ENCODE measurements at regions not wholly inside any gene's neighbourhood (a gene's known extent, or its start where the extent isn't known, plus 50 kb on each side); places are given as distances from the start of the nearest gene placed in this dataset.

DNA sequence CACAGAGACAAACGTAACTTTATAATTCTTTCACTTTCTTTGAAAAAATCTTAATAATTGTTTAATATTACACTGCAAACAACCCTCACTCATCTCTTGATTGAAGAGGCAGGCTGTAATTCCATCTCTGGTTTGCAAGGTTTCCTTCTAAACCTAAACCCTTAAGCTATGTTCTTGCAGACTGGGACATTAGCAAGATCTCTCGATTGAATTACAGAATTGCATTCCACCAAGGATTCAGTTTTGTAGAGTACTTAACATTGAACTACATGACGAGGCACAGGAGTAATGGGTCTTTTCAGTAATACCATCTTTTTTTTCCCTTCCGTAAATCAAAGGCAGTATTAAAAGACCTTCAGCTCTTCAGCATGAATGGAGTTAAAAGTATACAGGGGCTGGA lies 111.6 kb upstream of the EEF1E1 start:
- no peak for DNase-seq

DNA sequence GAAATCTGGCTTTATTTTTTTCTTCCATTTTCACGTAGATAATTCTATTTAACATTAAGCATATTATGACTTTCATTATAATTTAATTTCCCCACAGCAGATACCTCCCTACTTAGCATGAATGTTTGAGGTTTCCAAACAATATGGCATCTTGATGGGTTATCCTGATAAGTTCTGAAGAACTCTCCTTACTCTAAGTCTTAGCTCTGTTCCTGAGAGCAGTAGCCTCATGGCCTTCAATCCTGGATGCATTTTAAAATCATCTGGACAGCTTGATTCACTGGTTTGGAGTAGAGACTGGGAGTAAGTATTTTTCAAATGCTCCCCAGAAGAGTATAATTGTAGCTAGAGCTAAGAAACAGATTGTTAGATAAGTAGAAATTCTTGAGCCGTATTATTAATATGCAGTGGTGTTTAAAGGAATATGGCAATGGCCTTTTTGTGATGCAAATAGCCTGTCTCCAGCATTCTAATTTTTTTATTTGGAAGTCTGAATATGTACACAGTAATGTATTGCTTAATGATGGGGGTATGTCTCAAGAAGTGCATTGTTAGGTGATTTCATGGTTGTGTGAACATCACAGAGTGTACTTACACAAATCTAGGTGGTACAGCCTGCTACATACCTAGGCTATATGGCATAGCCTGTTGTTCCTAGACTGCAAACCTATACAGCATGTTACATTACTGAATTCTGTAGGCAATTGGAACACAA lies 110.5 kb upstream of the EEF1E1 start:
- no peak for DNase-seq

DNA sequence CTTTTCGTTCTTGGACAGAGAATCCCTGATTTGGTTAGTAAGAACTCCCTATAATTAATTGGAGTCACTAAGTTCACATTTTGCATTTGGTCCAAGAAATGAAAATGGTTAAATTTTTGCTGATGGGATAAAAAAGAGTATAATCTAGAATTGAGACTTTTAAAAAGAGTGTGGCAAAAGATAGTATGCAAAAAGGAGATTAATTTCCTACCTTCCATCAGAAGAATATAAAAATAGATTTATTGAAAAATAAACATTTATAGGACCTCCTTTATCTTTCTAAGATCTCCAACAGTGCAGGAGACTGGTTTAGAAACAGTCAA lies 105.5 kb upstream of the EEF1E1 start:
- no peak for DNase-seq

DNA sequence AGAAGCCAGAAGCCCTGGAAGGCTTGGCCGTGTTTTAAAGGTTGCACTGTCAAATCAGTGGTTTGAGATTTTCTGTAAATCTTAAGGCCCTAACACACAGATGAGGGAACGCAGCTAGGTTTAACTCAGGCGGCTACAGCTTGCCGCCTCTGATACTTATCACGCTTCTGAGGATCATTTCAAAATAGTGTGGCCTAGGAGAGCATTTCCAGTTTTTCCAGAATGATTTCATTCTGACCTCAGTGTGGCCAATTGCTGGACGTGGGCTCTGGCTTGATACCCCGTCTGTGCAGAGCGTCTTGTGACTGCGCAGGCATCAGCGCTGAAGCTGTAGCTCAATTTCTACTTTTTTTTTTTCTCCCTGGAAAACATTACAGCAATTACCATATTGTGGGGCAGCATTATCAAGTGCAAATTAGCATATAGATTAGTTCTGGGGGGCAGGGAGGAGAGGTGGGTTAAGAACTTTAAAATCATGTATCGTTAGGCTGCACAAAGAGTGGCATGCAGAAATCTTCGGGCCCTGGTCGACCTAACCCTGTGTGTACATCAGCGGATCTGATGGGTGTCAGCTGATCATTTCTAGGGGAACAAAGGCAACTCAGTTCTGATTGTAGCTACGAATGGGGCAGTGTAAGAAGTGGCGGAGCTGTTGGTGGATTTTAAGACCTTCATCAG lies 105.0 kb upstream of the EEF1E1 start:
- DNase-seq = no peak

DNA sequence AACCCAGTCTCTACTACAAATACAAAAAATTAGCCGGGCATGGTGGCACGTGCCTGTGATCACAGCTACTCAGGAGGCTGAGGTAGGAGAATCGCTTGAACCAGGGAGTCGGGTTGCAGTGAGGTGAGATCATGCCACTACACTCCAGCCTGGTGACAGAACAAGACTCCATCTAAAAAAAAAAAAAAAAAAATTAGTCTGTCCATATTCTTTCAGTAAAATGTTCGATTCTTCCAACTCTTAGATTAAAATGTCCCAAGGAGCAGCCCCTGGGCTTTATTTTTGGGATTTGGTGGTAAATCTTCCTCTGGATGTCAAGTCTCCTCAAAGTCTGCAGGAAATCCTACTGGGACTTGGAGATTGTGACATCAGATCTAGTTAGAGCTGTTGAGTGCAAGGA lies 101.0 kb upstream of the EEF1E1 start:
- no peak for DNase-seq

DNA sequence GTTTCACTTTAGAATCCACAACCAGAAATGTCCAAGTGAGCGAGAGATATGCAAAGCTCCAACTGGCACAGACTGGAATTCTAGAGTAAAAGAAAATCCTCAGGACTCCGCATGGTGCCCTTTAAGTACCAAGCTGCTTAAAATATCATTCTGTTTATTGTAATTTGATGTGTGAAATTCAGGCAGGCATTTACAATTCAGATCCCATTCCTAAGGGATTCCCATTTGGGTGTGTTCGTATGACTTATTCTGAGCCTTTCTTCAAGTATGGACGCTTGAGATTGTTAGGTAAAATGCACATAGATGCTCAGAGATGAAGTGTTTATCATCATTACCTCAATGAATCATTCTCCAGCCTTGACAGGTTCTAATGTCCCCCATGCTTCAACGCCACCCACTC lies 99.3 kb upstream of the EEF1E1 start:
- no peak for DNase-seq

DNA sequence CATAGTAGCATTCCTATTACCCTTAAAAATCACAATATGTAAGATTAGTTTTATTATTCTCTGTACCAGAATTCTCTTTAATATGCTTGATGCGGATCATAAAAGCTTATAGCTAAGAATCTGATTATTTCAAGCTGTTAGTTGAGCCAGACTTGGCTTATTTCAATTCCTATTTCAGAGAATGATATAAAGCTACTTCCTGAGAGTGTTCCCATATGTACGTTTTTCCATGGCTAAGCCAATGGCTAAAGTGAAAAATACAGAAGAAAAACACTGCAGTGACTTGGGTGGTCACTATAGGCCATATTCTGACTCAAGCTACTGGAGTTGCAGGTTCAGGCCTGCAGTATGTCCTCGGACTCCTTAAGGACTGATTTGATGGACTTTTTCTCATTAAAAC lies 97.9 kb upstream of the EEF1E1 start:
- DNase-seq = no peak

DNA sequence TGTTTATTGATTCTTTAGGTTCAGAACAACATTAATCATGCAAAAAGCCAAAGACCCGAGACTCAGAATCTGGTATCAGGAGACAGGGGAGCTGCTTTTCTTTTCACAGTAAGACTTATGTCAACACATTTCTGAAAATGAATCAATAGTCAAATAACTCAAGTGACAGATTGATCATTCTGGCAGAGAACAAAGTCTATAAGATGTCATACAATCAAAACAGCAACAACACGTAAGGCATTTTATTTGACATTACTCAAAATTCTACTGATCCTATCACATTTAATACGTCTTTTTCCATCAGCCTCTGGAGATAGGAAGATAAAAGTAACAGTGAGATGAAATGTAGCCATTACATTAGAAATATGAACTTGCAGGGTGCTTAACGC lies 93.4 kb upstream of the EEF1E1 start:
- no peak for DNase-seq

DNA sequence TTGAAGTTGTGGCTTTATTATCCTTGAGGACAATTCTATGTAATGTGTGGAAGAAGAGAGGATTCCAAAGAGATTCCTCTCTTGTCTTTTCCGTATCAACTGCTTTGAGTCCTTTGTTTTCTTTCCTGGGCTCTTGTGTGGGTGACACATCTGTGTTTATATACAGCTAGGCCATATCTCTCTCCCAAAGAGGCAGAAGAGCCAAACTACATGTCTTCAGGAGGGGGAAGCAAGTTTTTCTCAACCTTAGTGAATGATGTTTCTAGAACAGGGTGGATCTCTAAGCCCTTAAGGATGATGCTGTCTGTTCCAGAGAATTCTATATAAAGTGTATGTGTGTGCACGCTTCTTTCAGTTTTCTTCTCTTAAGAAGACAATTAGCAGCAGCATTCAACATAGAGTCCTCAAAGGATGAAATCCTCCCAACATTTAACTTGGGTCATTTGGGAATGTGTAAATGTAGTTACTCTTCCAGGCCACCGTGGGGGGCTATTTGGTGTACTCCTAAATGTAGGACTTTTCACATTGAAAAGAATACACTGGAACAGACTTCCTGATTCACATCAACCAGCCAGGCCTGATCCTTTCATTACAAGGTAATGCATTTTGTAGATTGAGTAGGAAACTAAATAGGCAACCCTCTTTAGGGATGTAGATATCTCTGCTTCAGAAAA lies 92.8 kb upstream of the EEF1E1 start:
- DNase-seq = no peak

DNA sequence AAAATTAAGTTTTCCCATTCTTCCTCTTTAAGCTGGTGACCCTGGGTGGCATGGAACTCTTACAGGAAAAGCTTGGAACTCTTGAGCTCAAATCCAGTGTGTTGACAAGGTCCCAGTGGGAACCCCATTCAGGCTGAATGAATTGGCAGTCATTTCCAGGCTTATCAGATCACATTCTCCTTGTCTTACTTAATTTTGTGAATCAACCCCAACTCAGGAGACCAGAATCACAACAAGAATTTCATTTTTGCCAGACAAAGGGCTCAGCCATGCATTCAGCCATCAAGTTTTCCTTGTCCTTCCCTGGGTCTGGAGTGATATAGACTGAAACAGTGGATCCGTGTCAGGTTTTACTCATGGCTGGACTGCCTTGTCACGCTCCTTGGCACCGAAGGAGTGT lies 92.1 kb upstream of the EEF1E1 start:
- DNase-seq = no peak

DNA sequence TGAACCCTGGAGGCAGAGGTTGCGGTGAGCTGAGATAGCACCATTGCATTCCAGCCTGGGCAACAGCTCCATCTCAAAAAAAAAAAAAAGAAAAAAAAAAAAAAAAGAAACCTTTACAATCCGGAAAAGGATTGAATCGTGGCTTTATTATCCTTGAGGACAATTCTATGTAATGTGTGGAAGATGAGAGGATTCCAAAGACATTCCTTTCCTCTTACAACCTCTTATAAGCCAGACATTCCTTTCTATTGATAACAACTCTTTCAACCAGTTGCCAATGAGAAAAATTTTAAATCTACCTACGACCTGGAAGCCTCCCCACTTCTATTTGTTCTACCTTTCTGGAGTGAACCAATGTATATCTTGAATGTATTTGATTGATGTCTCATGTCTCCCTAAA lies 91.2 kb upstream of the EEF1E1 start:
- no peak for DNase-seq

DNA sequence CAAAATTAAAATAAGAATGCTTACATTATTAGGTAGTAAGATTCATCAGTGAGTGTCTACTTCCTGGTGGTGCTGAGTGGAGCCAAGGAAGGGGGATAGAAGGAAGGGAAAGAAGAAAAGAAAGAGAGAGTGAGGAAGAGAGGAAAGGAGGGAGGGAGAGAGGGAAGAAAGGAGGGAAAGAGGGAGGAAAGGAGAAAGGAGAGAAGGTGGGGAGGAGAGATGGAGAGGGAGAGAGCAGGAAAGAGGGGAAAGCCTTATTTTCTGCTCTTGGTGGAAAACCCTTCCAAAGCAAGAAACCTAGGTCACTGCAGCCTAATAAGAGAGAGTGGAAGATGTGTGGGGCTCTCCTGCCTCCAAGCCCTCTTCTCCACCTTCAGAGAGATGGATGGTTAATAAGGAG lies 90.2 kb upstream of the EEF1E1 start:
- DNase-seq = no peak

DNA sequence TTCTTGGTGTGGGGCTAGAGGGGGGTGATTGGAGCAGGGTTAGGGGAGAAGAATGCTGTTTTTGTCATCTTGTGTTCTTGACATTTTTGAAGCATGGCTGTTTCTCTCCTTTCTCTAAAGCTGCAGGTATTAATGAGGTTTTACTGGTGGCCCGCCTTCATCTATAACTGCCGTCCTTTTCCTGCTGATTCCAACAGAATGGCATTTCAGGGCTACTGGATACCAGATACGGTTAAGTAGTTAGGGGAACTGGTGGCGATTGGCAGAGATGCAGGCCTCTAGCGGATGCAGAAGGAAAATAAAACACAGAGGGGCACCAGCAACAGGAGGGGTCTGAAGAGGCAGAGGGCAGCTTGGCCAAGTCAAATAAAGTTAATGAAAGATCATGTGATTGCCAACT lies 89.7 kb upstream of the EEF1E1 start:
- DNase-seq = no peak

DNA sequence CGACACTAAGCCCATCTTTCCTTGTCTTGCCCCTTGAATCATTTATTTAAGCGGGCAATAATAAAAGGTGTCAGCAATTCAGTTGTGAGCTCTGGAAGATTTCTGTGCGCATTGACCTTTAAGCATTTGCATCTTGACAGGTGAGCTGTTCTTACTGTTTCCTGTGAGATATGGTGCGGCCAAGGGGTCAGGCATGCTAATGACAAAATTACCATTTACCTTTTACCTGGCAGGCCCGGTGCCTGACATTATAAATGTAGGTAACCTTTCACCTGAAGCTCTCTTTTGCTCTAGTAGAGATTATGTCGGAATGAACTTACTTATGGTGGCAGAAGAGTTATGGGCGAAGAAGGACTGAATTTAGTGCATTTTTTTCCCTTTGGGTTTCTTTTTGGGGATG lies 89.3 kb upstream of the EEF1E1 start:
- no peak for DNase-seq

DNA sequence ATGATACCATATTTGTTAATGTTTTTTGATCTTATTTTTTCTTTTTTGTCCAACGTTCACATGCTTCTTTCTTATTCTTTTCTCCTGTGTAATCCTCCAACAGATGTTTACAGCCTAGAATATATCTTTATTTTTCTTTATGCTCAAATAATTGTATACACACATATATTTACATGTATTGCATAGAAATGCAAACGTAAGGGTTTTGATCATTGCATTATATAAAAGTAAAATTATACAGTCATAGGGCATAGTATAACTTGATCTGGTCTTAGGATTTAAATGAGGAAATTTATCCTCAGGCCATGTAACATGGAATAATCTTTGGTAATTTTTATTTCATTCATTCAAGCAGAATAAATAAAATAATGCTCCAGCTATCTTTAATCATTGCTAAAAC lies 84.9 kb upstream of the EEF1E1 start:
- no peak for DNase-seq

DNA sequence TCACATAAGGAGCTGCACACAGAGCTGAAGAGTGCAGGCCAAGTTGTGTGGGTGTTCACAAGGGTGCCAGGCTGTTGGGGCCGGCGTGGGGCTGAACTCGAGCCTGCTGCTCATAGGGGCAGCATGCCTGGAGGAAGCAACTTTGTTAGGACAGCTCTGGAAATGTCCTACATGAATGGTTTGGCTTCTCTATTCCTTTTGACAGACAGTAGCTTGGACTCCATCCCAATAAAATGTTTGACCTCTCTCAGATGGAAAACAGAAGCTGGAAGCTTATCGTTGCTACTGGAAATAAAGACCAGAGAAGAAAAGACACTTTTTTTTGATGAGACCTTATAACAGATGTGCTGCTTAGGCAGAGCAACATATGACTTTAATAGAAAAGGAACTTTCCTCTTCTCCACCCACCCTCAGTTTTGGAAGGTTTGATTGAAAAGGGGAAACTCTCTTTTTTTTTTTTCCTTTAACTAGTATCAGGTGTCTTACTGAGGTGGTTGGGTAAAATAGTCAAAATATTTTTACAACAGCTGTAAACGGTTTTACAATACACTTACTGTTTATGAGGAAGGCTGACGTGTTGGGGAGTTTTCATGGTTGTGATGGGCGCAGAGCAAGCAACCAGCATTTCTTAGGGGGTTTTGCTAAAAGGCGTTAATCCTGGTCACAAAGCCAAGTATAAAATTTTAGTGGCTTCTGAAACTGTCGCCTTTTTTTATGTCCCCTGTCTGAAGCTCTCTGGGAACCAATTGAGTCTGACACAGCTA lies 80.7 kb upstream of the EEF1E1 start:
- DNase-seq = no peak

DNA sequence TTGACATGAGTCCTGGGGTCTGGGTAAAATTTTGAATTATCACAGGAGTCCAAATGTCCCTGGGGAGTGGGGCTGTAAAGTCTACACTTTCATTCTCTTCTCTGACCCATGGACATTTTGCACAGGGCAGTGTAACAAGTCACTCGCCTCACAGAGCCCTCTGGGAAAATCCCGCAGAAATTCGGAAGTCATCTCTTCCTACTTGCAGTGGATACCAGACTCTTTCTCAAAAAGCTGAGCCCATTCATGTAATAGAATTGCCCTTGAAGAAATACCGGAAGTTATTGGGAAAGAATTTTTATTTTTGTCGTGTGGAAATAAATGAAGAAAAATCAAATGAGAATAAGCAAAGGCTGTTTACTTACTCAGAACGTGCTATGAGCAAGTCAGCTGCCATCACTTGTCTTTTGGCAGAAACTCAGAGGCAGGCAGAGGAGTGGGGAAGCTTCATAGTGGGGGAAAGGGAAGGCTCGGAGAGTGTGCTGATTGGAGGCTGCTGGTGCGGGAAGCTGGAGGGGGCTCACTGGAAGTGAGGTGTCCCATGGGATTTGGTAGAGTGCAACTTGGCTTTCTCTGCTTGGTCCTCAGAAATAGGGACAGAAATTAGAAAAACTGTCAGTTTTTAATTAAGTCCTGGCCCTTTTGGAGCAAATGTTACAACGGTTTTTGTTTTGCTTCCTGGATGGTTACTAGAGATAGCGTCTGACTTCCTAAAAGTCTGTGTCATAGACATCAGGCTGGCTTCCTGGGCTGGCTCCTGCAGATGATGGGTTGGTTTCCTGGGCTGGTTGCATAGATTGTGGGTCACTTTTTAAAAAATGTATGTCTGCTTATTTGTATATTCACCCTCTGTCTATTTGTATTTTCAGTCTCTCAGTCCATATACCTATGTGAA lies 79.8 kb upstream of the EEF1E1 start:
- no peak for DNase-seq

DNA sequence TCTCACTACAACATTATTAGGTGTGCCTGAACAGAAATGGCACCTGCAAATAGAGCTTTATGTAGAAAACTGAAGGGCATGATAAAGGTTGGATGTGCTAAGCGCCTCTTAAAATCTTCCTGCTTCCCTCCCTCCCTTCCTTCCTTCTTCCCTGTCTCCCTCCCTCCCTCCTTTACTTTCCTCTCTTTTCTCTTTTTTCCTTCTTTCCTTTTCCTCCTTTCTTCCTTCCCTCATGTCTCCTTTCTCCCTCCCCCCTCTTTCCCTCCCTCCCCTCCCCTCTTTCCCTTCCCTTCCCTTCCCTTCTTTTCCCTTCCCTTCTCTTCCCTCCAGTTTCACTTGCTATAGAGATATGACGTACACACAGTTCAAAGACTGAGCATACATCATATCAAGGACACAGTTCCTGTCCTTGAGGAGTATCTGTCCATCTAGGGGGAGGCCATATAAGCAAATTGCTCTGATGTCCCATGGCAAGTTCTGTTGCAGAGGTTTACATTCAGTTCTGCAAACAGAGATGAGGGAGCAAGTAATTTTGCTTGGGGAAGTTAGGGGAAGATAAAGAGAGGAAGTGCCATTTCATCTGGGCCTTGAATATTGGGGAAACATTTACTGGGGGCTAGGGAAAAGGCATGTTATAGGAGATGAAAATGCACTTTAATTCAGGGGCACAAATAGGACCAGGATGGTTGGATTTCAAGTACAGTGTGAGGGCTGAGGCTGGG lies 79.0 kb upstream of the EEF1E1 start:
- no peak for DNase-seq

DNA sequence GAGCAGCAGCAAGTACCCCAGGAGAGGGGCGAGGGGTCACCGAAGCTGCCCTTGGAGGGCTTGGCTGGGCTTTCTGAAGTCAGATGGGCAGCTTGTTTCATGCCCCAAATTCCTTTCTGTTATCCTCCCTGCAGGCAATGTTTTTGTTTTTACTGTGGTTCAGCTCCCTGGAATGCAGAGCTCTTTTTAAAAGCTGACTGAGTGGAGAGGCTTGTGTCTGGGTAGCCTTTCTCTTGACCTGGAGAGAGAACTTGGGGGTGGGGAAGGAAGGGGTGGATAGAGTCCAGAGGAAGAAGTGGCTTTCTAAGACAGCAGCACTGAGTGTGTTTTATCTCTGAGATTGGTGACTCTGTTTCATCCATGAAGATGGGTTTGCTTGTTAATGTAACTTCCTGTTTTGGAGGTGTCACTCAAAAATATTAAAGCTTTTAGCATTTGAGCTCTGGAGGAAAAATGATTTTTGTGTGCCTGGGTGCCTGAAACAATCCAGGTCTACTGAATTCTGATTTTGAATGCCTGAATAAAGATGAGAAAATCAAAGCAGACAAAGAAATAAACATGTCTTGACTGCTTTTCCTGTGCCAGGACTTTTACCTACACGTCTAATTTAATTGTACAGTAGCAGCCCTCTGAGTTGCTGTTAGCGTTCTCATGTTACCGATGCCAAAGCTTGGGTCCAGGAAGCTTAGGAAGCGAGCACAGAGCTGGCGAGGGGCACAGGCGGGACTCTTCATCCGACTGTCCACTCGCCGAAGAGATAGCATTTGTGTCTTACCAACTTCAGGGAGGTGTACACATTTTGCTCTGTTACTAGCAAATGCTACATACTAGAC lies 78.2 kb upstream of the EEF1E1 start:
- no peak for DNase-seq

DNA sequence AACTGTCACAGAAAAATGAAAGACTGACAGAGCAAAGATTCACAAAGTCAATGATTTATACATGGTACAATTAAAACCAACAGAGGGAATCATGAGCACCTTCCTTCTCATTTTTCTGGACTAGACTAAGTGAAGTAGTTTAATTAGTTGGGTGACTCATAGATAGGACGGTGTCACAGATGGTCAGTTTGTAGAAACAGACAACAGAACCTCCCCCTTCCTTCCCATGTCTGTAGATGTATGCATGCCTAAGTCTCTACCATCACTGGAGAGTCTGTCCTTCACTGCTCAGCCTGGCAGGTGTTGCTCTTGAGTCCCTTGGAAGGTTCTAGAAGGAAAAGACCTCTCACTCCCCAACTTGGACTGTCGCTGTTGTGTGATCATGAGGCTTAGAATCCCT lies 75.4 kb upstream of the EEF1E1 start:
- DNase-seq = no peak

Measured in NCI-H2029 treated with DMSO at 0.1 percent for 48 hours (cell line).